GM19238 (cell line): ENCODE measurements at regions not wholly inside any gene's neighbourhood (a gene's known extent, or its start where the extent isn't known, plus 50 kb on each side); places are given as distances from the start of the nearest gene placed in this dataset.

Experiments used
- DNase-seq: peaks from one replicate; pipeline ENCODE4 v3.0.0; 2011; ENCODE audit warnings: low spot score; ENCODE audit not compliant: insufficient read length

DNA sequence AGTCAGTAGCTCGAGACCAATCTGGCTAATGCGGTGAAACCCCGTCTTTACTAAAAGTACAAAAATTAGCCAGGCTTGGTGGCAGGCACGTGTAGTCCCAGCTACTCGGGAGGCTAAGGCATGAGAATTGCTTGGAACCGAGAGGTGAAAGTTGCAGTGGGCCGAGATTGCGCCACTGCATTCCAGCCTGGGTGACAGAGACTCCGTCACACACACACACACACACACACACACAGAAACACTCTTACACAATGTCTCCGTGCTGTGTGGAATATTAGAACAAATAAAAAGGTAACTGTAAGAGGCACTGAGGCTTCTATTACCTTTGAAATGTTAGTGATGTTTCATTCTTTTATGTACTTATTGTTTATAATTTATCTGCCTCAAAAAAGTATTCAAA lies 326.6 kb downstream of the GPAT3 start:
- no peak for DNase-seq

- DNase-seq: no peak
Measured at GRCh38 chr4:83860200-83860599, 324.3 kb downstream of the GPAT3 start.

GRCh38 chr4:83858131-83858530 lies 322.2 kb downstream of the GPAT3 start:
- DNase-seq: no peak

- no peak for DNase-seq
Measured at GRCh38 chr4:83855044-83855443, 319.1 kb downstream of the GPAT3 start.

GRCh38 chr4:83852085-83852451 lies 316.2 kb downstream of the GPAT3 start:
- no peak for DNase-seq

GRCh38 chr4:83851261-83852084 lies 315.6 kb downstream of the GPAT3 start:
- no peak for DNase-seq

- DNase-seq: no peak
Measured at GRCh38 chr4:83850435-83850834, 314.5 kb downstream of the GPAT3 start.

DNA sequence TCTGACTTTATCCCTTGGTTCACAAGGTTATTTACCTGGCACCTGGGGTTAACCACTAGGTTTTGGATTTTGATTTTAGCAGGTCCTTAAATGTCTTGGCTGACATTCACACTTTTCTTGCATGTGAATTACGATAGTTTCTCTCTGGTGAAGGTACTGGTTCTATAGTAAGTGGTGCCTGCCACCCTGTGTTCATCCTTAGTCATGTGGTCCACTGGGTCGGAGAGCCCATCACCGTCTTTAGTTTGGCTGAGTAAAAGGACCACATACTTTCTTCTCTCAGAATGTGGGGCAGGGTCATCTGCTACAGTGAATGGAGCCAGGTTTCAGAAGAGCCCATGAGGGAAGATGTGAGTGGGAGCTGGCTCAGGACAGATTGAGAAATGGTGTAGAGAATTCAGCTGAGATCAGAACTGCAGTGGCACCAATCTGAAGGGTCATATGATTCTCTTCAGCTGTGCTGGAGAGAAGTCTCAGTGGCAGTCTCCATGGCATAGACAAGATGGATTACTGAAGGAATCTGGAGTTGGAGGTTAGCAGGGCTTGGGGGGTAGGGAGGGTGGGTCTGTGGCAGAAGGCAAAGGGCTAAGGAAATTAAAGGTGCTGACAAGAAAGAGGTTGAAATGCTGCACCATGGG lies 310.4 kb downstream of the GPAT3 start:
- no peak for DNase-seq

DNA sequence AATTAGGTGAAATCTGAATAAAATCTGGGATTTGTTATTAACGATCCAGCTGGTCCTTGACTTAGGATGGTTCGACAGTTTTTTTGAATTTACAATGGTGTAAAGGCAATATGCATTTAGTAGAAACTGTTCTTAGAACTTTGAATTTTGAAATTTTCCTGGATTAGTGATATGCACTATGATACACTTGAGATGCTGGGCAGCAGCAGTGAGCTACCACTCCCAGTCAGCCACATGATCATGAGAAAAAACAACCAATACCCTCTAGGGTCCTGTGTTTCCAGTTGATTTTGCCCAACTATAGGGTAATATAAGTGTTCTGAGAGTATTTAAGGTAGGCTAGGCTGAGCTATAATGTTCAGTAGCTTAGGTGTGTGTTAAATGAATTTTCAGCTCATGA lies 303.7 kb downstream of the GPAT3 start:
- no peak for DNase-seq

DNA sequence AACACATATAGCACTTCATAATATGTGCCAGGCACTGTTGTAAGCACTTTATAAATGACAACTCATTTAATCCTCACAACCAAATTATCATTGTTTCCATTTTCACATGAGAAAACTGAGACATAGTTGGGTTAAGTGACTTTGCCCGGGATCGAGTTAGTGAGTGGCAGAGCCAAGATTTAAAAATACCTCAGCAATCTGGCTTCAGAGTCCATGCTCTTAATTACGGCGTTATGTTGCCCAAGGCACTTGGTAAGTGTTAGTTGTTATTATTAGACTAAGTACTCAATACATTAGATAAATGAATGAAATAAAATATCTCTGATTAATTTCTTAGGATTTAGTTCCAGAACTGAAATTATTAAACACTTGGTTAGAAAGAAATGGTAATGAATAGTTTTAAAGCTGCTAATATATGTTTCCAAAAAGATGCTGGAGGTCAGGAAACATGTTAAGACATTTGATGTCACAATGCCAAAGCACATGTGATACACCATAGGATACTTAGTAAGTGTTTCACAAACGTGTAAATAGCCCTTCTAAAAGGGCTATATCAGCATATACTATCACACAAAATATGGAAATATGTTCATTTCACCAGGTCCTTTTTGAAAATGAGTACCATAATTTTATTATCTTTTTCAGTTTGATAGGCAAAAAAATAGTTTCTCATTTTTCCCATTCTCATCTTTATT lies 301.9 kb downstream of the GPAT3 start:
- DNase-seq: no peak

GRCh38 chr4:83833920-83834319 lies 298.0 kb downstream of the GPAT3 start:
- DNase-seq: no peak

DNA sequence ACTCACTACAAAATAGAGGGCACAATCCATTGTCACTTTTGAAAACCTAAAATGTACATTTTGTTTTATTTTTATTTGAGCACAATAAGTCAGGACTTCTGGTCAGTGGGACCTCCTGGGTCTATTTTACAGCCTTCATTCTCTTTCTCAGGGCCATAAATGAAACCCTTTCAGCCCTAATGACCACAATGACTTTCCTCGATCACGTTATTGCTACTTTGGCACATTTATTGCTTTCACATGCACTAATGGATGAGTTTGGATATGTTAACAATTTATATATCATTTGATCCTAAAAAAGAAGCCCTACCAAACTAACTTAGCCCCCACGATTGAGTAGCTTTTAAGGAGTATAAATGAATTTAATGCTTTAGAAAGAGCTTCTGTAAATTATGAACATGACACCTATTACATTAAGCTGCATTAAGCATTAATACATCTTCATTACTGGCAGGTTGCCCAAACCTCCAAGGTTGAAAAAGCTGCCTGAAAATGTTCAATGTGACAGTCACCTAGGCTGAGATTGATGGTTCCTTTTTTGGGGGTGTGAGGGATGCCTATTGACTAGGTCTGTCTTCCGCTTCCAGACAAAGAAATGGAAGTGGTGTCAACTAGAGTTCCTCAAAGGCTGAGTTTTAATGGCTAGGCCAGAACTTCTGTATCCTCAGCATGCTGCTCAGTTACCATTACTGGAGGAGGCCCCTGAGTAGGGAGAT lies 296.4 kb downstream of the GPAT3 start:
- no peak for DNase-seq

DNA sequence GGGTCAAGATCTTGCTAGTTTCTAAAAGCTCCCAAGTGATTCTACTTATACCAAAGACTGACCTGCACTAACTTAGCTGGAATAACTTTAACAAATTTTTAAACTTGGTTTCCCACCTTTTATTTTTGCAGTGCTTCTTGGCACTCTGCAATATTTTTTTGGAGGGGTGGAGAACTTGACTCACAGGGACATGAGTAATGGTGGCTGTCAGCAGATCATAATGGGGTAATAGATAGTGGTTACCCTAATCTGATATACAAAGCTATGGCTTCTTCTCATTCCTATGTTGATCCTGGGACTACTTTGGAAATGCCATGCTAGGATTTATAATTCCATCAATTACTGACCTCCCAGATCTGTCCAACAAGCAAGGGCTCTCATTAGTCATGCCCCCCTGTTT lies 295.7 kb downstream of the GPAT3 start:
- DNase-seq: no peak

GRCh38 chr4:83830138-83830888 lies 294.4 kb downstream of the GPAT3 start:
- DNase-seq: no peak

DNA sequence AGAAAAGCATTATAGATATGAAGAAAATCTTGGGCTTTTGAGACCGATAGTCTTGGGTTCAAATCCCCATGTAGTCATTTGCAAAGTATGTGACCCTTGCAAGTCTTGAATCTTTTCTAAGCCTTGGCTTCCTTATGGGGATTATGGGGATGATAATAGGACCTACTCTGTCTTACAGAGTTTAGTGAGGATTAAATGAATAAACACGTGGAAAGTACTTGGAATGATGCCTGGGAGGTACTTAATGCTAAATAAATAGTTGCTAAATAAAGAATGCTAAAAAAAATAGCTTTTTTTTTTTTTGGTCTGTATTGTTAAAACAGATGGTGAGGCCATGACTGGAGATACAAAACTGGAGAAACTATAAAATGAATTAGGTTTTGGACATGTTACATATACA lies 292.7 kb downstream of the GPAT3 start:
- DNase-seq: no peak

- no peak for DNase-seq
Measured at GRCh38 chr4:83821493-83821892, 285.6 kb downstream of the GPAT3 start.

DNA sequence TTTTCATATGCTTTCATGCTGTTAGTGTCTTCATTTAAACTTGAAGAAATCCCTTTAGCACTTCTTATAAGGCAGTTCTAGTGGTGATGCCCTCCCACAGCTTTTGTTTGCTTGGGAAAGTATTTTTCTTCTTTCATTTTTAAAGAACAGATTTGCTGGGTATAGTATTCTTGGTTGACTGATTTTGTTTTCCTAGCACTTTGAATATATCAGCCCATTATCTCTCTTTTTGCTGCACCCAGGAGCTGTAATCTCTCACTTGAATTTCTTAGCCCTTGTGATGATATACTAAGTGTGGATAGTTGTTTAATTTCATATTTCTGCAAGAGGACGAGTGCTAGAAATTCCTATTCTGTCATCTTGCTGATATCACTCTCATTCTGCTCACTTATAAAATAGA lies 283.7 kb downstream of the GPAT3 start:
- no peak for DNase-seq

DNA sequence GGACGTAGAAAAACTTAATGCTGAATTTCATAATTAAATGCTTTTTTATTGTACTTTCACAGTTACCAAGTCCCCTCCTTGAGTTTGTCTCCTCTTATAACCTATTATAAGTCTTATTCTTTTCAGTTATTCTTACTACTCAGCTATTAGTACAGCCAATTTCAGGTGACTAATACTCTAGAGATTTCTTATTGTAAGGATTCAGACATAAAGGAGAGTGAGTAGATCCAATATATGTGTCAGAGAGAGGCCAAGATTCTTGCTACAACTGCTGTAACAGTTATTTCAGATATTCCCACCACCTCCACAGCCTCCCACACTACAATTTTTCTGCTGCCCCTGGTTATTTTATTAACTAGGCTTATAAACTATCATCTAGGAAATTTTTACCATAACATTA lies 274.5 kb downstream of the GPAT3 start:
- no peak for DNase-seq

GRCh38 chr4:83809581-83809980 lies 273.7 kb downstream of the GPAT3 start:
- DNase-seq: no peak

- DNase-seq: no peak
Measured at GRCh38 chr4:83793481-83793880, 257.6 kb downstream of the GPAT3 start.

DNA sequence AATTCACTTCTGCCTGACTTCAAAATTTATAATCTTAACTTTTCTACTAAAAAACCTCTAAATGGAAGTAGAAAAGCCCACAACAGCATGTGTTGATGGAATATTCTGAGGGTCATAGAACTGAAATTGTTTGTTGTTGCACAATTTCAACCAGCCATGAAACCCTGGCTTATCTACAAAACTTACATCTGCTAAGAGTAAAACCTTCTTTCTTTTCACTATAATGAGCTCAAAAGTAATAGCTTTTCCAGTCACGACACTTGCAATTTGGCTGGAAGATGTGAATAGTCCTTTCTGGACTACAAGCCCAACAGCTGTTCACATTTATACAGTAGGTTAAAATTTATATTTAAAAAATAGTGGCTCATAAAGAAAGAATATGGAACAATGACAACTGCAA lies 250.0 kb downstream of the GPAT3 start:
- no peak for DNase-seq
